A549 (cell line): ENCODE measurements at regions not wholly inside any gene's neighbourhood (a gene's known extent, or its start where the extent isn't known, plus 50 kb on each side); places are given as distances from the start of the nearest gene placed in this dataset.
"Not testable (repeated sequence)": the region's sequence is repeated elsewhere in the genome, so short reads cannot be mapped to it uniquely, and the experiment has no call there.

ENCODE experiments used
- ATAC-seq, 2 experiments: fragments of 200-7000 bp in 1 of 2; fragments of >200 bp in 1 of 2; cut with Nextera tagmentation in 1 of 2; cut with Tn5 transposase in 1 of 2; 3 replicates each; pipeline versions ENCODE4 v1.8.0 to v1.9.1; 2018 to 2020; ENCODE audit warnings: mild to moderate bottlenecking in 1 of 2, moderate library complexity in 1 of 2
- CTCF ChIA-PET: fragments of 300-600 bp; sonication (Branson Sonifier 250); formaldehyde crosslinking; extraction: SDS; loops from one replicate; lab custom pipeline; 2021; ENCODE audit warnings: antibody characterized with exemption, inconsistent platforms; lab: Yijun Ruan, JAX
- POLR2A ChIA-PET: fragments of 350-600 bp; formaldehyde crosslinking; extraction: SDS; loops from one replicate; lab custom pipeline; 2021; ENCODE audit warnings: antibody characterized with exemption, inconsistent platforms; lab: Yijun Ruan, JAX
- DNase-seq, 2 experiments: peaks; one replicate each; pipeline versions ENCODE4 v3.0.0 to v3.0.0-alpha.2; 2011 to 2016; ENCODE audit warnings: low read depth in 1 of 2, low spot score in 1 of 2
- FAIRE-seq: peaks from 2 replicates; lab custom pipeline; 2011; peaks lifted over from hg19 to GRCh38; lab: Jason Lieb, UNC
- H3K27ac ChIP-seq, 2 experiments: fragments of >200 bp; sonication (Bioruptor Twin); formaldehyde crosslinking; 3 replicates each; pipeline ENCODE4 v1.5.1; 2016 to 2017
- H3K4me1 ChIP-seq: fragments of >200 bp; sonication (Bioruptor Twin); formaldehyde crosslinking; 3 replicates; pipeline ENCODE4 v1.6.1; 2016
- H3K4me2 ChIP-seq: fragments of >200 bp; sonication (Bioruptor Twin); formaldehyde crosslinking; 3 replicates; pipeline ENCODE4 v1.6.1; 2016
- H3K4me3 ChIP-seq: fragments of >200 bp; sonication (Bioruptor Twin); formaldehyde crosslinking; 3 replicates; pipeline ENCODE4 v1.5.1; 2016
- H3K9me3 ChIP-seq: fragments of >200 bp; sonication (Bioruptor Twin); formaldehyde crosslinking; 3 replicates; pipeline ENCODE4 v1.6.1; 2016
- CBX2 ChIP-seq: fragments of 200-600 bp; sonication (generic); IDR thresholded peaks from 2 replicates; pipeline ENCODE4 v1.6.1; 2016; ENCODE audit warnings: low read depth, mild to moderate bottlenecking, borderline replicate concordance
- CBX8 ChIP-seq: fragments of 200-600 bp; sonication (generic); IDR thresholded peaks from 2 replicates; pipeline ENCODE4 v1.6.1; 2016
- EP300 ChIP-seq, 2 experiments: fragments of >200 bp; sonication (Bioruptor Twin); formaldehyde crosslinking; IDR thresholded peaks; 2 replicates in 1 of 2; 3 replicates in 1 of 2; pipeline ENCODE4 v1.6.1; 2016 to 2017
- FOSL2 ChIP-seq, 2 experiments: fragments of 450-650 bp in 1 of 2; fragments of >200 bp in 1 of 2; sonication (Bioruptor Twin) in 1 of 2; formaldehyde crosslinking; IDR thresholded peaks; 2 replicates each; pipeline versions ENCODE4 v1.5.0 to v1.6.1; 2016 to 2020; ENCODE audit warnings: mild to moderate bottlenecking in 1 of 2, moderate library complexity in 1 of 2
- FOXS1 ChIP-seq: fragments of 250-450 bp; sonication (Bioruptor Pico); IDR thresholded peaks from 2 replicates; pipeline ENCODE4 v1.5.0; 2020; ENCODE audit warnings: mild to moderate bottlenecking, moderate library complexity
- GATA3 ChIP-seq: IDR thresholded peaks from 2 replicates; pipeline ENCODE4 v1.6.1; 2012; ENCODE audit warnings: borderline replicate concordance
- HDAC2 ChIP-seq: fragments of 200-600 bp; sonication (generic); IDR thresholded peaks from 2 replicates; pipeline ENCODE4 v1.6.1; 2016
- HEYL ChIP-seq: fragments of 250-450 bp; sonication (Bioruptor Pico); IDR thresholded peaks from 2 replicates; pipeline ENCODE4 v1.8.0; 2021; ENCODE audit warnings: mild to moderate bottlenecking, moderate library complexity
- HOXB13 ChIP-seq: fragments of 250-450 bp; sonication (Bioruptor Pico); IDR thresholded peaks from 2 replicates; pipeline ENCODE4 v1.5.0; 2020; ENCODE audit warnings: low read depth, mild to moderate bottlenecking, moderate library complexity
- HOXB5 ChIP-seq: fragments of 250-450 bp; sonication (Bioruptor Pico); IDR thresholded peaks from 2 replicates; pipeline ENCODE4 v1.5.0; 2020; ENCODE audit warnings: mild to moderate bottlenecking, moderate library complexity
- MAFK ChIP-seq: fragments of 450-650 bp; IDR thresholded peaks from 2 replicates; pipeline ENCODE4 v1.6.1; 2014; ENCODE audit not compliant: partially characterized antibody
- MYC ChIP-seq: IDR thresholded peaks from 2 replicates; pipeline ENCODE4 v1.6.1; 2012; ENCODE audit warnings: mild to moderate bottlenecking, inconsistent platforms, low read length, improper control_type of control experiment, borderline replicate concordance
- POLR2A ChIP-seq: IDR thresholded peaks from 2 replicates; pipeline ENCODE4 v1.6.1; 2012; ENCODE audit warnings: mild to moderate bottlenecking, low read length
- POLR2AphosphoS2 ChIP-seq: conservative IDR thresholded peaks from 2 replicates; pipeline ENCODE4 v1.6.1; 2012; ENCODE audit warnings: low read length, improper control_type of control experiment, inconsistent platforms
- RARB ChIP-seq: fragments of 250-450 bp; sonication (Bioruptor Pico); IDR thresholded peaks from 2 replicates; pipeline ENCODE4 v1.8.0; 2021; ENCODE audit warnings: mild to moderate bottlenecking, moderate library complexity
- RFX5 ChIP-seq: fragments of 450-650 bp; IDR thresholded peaks from 2 replicates; pipeline ENCODE4 v1.7.1; 2014; ENCODE audit warnings: antibody characterized with exemption, mild to moderate bottlenecking, moderate library complexity
- RNF2 ChIP-seq: fragments of 200-600 bp; sonication (generic); IDR thresholded peaks from 2 replicates; pipeline ENCODE4 v1.6.1; 2016; ENCODE audit warnings: low read depth, mild to moderate bottlenecking, antibody characterized with exemption, moderate library complexity, borderline replicate concordance
- SREBF2 ChIP-seq: fragments of 450-650 bp; IDR thresholded peaks from 2 replicates; pipeline ENCODE4 v1.6.1; 2014; ENCODE audit warnings: mild to moderate bottlenecking, moderate library complexity
- TFCP2L1 ChIP-seq: fragments of 250-450 bp; sonication (Bioruptor Pico); IDR thresholded peaks from 2 replicates; pipeline ENCODE4 v1.5.0; 2021; ENCODE audit warnings: mild to moderate bottlenecking
- WGBS: methylation state at CpG from one replicate; pipeline ENCODE4 v1.1.6; 2017; ENCODE audit errors: missing lambda C conversion rate; 5-methylcytosine and 5-hydroxymethylcytosine counted together
- TF ChIP-seq, protein P1 (sequence below): fragments of 250-450 bp; sonication (Bioruptor Pico); IDR thresholded peaks from 2 replicates; pipeline ENCODE4 v1.5.0; 2020; ENCODE audit warnings: low read depth, mild to moderate bottlenecking, moderate library complexity
- TF ChIP-seq, protein P2 (sequence below): fragments of 450-650 bp; IDR thresholded peaks from 2 replicates; pipeline ENCODE4 v1.6.1; 2014; ENCODE audit warnings: antibody characterized with exemption

DNA sequence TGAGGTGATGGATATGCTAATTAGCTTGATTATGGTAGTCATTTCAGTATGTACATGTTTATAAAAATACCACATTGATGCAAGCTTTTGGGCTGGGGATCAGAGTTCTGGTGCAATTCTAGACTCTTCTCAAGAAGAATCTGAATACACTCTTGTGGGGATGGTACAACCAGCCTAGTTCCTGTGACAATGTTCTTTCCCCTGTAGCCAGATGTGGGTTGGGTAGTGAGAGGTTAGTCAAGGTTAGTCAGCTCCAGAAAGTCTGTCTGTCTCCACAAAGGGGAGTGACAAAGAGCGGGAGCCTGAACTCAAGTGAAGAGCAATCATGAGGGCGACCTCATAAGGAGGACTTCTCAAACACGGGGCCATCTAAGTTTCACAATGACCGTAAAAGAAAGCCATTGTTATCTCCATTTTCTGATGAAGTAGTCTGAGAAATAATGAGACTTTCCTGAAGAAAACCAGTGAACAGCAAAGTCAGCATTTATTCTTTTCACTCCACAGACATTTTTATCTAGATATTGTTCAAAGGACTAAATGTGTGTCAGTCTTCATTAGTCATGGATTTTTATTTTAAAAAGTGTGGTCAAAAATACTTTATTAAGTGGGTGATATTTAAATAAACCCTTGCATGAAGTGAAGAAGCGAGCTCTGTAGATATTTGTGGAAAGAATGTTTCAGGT, 209.5 kb downstream of the SPATA31A6 start:
- H3K27ac ChIP-seq, POLR2A ChIA-PET, H3K4me1 ChIP-seq, H3K4me3 ChIP-seq, H3K4me2 ChIP-seq, FAIRE-seq, H3K9me3 ChIP-seq, DNase-seq, CTCF ChIA-PET, ATAC-seq: not testable (repeated sequence)
- WGBS, result 86% methylated on average over 5 of the region's 5 CpGs
- TF ChIP-seq MAFK, result peak; percentile 82

DNA sequence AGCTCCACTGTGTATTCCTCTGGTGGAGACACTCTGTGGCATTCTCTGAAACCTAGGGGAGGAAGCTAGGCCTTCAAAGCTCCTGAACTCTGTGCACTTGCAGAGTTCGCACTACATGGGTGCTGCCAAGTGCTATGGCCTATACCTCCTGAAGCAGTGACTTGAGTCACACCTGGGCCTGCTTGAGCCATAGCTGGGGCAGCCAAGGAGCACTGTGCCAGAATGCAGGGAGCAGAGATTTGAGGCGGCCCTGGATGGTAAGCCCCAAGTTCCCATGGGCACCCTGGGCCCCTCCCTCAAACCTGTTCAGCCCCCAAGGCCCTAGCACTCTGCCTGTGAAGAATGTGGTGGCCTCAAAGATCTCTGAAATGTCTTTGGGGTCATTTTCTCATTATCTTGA, 212.9 kb downstream of the SPATA31A6 start:
- DNase-seq (no peak), ATAC-seq (no peak), FAIRE-seq (no peak)
- ChIA-PET POLR2A (no interaction called here), CTCF (no interaction called here)
- WGBS, result 83% methylated on average over 2 of the region's 2 CpGs
- no peak overlapping the region for H3K4me2 ChIP-seq
- no peaks in the 10 kb centered on the region for H3K9me3 ChIP-seq
- H3K27ac ChIP-seq, result no peak overlapping the region
- H3K4me3 ChIP-seq, result no peak overlapping the region
- no peaks in the 10 kb centered on the region for H3K4me1 ChIP-seq
- TF ChIP-seq CBX2 (no peak), FOSL2 (IDR thresholded peaks at IDR 0.05) (no peak), FOSL2 (CRISPR knock-in tag; IDR thresholded peaks at IDR 0.05) (no peak), HOXB5 (CRISPR knock-in tag) (no peak), HDAC2 (no peak), HOXB13 (CRISPR knock-in tag) (no peak), RARB (CRISPR knock-in tag) (no peak), SREBF2 (no peak), RFX5 (no peak), RNF2 (no peak), MYC (no peak), CBX8 (no peak), GATA3 (no peak), POLR2AphosphoS2 (no peak), TFCP2L1 (CRISPR knock-in tag) (no peak), EP300 (IDR thresholded peaks at IDR 0.05) (no peak), FOXS1 (CRISPR knock-in tag) (no peak), HEYL (no peak), POLR2A (no peak)
- TF ChIP-seq, protein P1, sequence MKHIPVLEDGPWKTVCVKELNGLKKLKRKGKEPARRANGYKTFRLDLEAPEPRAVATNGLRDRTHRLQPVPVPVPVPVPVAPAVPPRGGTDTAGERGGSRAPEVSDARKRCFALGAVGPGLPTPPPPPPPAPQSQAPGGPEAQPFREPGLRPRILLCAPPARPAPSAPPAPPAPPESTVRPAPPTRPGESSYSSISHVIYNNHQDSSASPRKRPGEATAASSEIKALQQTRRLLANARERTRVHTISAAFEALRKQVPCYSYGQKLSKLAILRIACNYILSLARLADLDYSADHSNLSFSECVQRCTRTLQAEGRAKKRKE, result no peak
- TF ChIP-seq, protein P2, sequence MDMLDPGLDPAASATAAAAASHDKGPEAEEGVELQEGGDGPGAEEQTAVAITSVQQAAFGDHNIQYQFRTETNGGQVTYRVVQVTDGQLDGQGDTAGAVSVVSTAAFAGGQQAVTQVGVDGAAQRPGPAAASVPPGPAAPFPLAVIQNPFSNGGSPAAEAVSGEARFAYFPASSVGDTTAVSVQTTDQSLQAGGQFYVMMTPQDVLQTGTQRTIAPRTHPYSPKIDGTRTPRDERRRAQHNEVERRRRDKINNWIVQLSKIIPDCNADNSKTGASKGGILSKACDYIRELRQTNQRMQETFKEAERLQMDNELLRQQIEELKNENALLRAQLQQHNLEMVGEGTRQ, result no peak

GRCh38 chr9:42397336-42397735, 213.9 kb downstream of the SPATA31A6 start:
- H3K4me2 ChIP-seq, CTCF ChIA-PET, H3K27ac ChIP-seq, ATAC-seq, H3K9me3 ChIP-seq, H3K4me3 ChIP-seq, H3K4me1 ChIP-seq, DNase-seq, FAIRE-seq, POLR2A ChIA-PET: not testable (repeated sequence)
- WGBS, result 78% methylated on average over 7 of the region's 7 CpGs

GRCh38 chr9:42402919-42403318, 219.5 kb downstream of the SPATA31A6 start:
- POLR2A ChIA-PET, DNase-seq, CTCF ChIA-PET, FAIRE-seq, H3K27ac ChIP-seq, H3K4me1 ChIP-seq, H3K4me2 ChIP-seq, H3K9me3 ChIP-seq, ATAC-seq, H3K4me3 ChIP-seq: not testable (repeated sequence)
- 93% methylated on average over 2 of the region's 2 CpGs for WGBS

DNA sequence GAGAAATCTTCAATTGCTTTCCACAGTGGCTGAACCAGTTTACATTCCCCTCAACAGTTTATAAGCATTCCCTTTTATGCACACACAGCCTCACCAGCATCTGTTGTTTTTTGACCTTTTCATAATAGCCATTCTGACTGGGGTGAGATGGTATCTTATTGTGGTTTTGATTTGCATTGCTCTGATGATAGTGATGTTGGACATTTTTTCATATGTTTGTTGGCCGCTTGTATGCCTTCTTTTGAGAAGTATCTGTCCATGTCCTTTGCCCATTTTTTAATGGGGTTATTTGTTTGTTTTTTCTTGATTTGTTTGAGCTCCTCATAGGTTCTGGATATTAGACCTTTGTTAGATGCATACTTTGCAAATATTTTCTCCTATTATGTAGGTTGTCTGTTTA, 226.1 kb downstream of the SPATA31A6 start:
- WGBS, result 60% methylated on average over 1 of the region's 1 CpG
- ATAC-seq, result not testable (repeated sequence)

DNA sequence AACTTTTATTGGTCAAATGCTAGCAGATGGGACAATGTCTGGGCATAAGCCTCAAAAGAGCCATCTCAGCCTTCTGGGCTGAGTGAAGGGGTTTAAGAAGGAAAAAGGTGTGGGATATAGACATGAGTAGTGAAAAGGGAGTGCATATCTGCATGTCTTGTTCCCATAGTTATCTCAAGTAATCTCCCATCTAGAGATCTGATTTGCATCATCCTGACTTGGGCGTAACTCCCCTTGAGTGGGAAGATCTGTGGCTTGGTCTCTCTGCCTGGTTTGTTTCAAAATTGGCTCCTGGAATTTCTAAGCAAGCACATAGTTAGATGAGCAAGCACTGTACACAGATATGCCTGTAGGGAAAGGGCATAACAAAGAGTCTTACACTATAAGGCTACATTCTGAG, 228.9 kb downstream of the SPATA31A6 start:
- H3K4me2 ChIP-seq, ATAC-seq, H3K4me3 ChIP-seq, H3K27ac ChIP-seq, H3K9me3 ChIP-seq, FAIRE-seq, CTCF ChIA-PET, POLR2A ChIA-PET, H3K4me1 ChIP-seq, DNase-seq: not testable (repeated sequence)
- WGBS, result 96% methylated on average over 1 of the region's 1 CpG

More for the DNA sequence above, 226.1 kb downstream of the SPATA31A6 start:
- H3K4me2 ChIP-seq, H3K4me3 ChIP-seq, FAIRE-seq, H3K4me1 ChIP-seq, H3K27ac ChIP-seq, H3K9me3 ChIP-seq, CTCF ChIA-PET, DNase-seq, POLR2A ChIA-PET: not testable (repeated sequence)

DNA sequence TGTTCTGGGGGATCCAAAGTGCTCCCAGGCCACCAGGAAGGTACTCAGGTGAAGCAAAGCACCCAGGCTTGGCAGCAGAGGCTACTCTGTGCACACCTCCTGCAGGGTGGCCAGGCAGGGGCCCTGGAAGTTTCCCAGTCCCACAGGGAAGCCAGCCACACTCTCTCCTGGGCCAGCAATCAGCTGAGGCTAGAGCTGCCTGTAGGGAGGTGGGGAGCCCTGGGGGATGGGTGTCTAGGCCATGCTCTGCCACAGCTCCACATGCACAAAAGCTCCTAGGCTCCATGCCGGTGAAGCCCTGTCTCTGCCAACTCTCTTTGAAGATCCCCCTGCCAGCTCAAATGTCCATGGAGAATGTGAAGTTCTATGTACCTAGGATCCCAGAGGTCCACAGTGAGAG, 231.4 kb downstream of the SPATA31A6 start:
- WGBS, result no CpG with 5 or more reads among the region's 1 CpG
- H3K4me3 ChIP-seq, FAIRE-seq, H3K9me3 ChIP-seq, H3K27ac ChIP-seq, CTCF ChIA-PET, H3K4me2 ChIP-seq, POLR2A ChIA-PET, ATAC-seq, DNase-seq, H3K4me1 ChIP-seq: not testable (repeated sequence)
